ENCODE measurements at regions not wholly inside any gene's neighbourhood (a gene's known extent, or its start where the extent isn't known, plus 50 kb on each side); places are given as distances from the start of the nearest gene placed in this dataset.

DNA sequence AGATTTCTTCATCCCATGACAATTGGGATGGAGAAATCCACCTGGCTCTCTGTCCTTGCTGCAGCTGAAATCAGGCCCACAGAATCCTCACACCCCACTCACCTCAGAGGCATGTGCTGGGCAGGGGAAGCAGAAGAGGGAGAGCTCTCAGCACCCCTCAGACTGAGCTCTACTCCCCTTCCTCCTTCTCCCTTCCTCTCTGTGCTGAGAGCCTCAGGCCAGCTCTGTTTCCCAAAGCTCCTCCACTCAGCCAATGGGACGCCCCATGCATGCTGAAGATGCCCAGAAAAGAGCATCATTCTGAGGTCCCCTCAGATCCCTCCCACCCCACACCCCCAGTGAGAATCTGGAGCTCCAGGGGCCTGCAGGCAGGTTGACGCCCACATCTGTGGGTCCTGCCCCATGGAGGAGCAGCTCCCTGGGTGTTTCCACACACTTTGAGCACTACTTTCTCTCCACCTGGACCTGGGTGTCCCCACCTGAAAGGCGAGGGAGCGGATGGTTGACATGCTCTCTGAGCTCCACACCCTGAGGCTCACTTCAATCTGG is 637.7 kb upstream of the ID2 start:
- no peaks in the 10 kb centered on the region for H3K36me3 ChIP-seq (ENCODE audit: control insufficient read depth in 2 of 2, insufficient read depth in 2 of 2, low read length in 1 of 2)
- WGBS = 98% methylated on average over 4 of the region's 4 CpGs

DNA sequence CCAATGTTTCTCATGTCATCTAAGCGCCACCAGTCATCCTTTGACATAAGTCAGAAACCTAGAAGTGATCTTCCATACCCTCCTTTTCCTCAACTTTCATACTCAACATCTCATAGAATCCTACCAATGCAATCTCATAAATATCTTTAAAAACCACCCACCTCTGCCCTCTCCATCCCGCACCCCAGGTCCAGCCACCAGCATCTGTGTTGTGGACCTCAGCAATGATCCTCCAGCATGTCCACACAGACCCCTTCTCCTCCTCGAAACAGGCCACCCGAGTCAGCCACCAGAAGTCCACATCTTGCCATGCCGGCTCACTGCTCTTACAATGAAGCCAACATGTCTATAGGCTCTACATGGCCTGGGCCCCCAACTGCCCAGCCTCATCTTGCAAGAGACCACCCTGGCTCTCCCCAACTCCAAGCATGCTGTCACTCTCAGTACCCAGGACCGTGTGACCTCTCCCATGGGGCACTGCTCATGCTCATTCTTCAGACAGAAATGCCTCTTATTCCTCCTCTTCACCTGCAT is 636.7 kb upstream of the ID2 start:
- H3K27ac ChIP-seq (ENCODE audit: low read depth in 1 of 2, low read length in 1 of 2) = no peak overlapping the region
- H3K9me3 ChIP-seq (ENCODE audit: control insufficient read depth in 2 of 2, insufficient read depth in 1 of 2, low read length in 1 of 2) = peaks cover 0 to 6% of the 10 kb centered on the region in 2 donors
- WGBS = 94% methylated on average over 6 of the region's 6 CpGs
- no peak overlapping the region for H3K4me3 ChIP-seq (ENCODE audit: low read length in 2 of 2)
- no peaks in the 10 kb centered on the region for H3K27me3 ChIP-seq (ENCODE audit: control insufficient read depth in 2 of 2, insufficient read depth in 1 of 2, low read length in 1 of 2)
- H3K36me3 ChIP-seq (ENCODE audit: control insufficient read depth in 2 of 2, insufficient read depth in 2 of 2, low read length in 1 of 2) = no peaks in the 10 kb centered on the region
- DNase-seq (ENCODE audit: low read depth in 6 of 9, low spot score in 9 of 9) = no peak
- no peaks in the 10 kb centered on the region for H3K4me1 ChIP-seq (ENCODE audit: control insufficient read depth in 2 of 2, insufficient read depth in 2 of 2, low read length in 2 of 2)

More for the DNA sequence above, 637.7 kb upstream of the ID2 start:
- Histone ChIP-seq H3K27me3 (ENCODE audit: control insufficient read depth in 2 of 2, insufficient read depth in 1 of 2, low read length in 1 of 2) (no peaks in the 10 kb centered on the region), H3K4me3 (ENCODE audit: low read length in 2 of 2) (no peak overlapping the region), H3K4me1 (ENCODE audit: control insufficient read depth in 2 of 2, insufficient read depth in 2 of 2, low read length in 2 of 2) (no peaks in the 10 kb centered on the region), H3K9me3 (ENCODE audit: control insufficient read depth in 2 of 2, insufficient read depth in 1 of 2, low read length in 1 of 2) (peaks cover 0 to 6% of the 10 kb centered on the region in 2 donors), H3K27ac (ENCODE audit: low read depth in 1 of 2, low read length in 1 of 2) (no peak overlapping the region)
- DNase-seq (ENCODE audit: low read depth in 6 of 9, low spot score in 9 of 9) = no peak

DNA sequence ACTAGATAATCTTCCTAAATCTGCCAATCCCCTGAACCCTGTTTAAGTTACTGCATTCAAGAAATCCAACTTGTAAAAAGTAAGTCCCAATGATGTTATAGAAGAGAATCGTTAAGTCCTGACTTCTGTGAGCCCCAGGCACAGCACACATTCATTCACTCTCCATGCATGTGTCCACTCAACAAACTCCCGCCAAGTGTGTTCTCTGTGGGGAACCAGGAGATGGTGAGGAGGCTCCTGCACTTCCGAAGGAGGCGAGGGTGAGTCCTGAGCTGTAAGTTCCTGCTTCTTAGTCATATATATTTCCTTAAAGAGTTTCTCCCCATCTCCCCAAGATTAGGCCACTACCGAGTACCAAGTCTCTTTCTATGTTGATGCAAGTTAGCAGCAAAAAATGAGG is 635.0 kb upstream of the ID2 start:
- peaks cover 0 to 6% of the 10 kb centered on the region in 2 donors for H3K9me3 ChIP-seq (ENCODE audit: control insufficient read depth in 2 of 2, insufficient read depth in 1 of 2, low read length in 1 of 2)

DNA sequence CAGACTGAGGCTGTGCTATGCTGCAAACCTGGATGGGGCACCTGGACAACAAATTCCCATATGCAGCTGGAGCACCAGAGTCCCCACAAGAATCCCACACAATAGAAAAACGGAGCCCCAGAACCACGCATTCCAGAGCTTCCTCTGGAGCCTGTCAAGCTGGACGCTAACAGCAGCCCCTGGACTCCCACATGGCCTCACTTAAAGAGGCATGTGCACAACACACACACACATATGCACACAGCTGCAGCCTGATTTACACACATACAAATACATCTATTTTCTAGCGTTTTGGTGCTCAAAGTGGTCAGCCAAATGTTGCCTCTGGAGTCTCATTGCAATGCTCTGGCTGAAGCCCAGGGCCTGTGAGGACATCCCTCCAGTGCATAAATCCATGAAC is 632.7 kb upstream of the ID2 start:
- WGBS = 97% methylated on average over 4 of the region's 4 CpGs
- Histone ChIP-seq H3K36me3 (ENCODE audit: control insufficient read depth in 2 of 2, insufficient read depth in 2 of 2, low read length in 1 of 2) (no peaks in the 10 kb centered on the region), H3K27me3 (ENCODE audit: control insufficient read depth in 2 of 2, insufficient read depth in 1 of 2, low read length in 1 of 2) (no peaks in the 10 kb centered on the region), H3K4me3 (ENCODE audit: low read length in 2 of 2) (no peak overlapping the region), H3K4me1 (ENCODE audit: control insufficient read depth in 2 of 2, insufficient read depth in 2 of 2, low read length in 2 of 2) (no peaks in the 10 kb centered on the region), H3K9me3 (ENCODE audit: control insufficient read depth in 2 of 2, insufficient read depth in 1 of 2, low read length in 1 of 2) (peaks cover 0 to 4% of the 10 kb centered on the region in 2 donors), H3K27ac (ENCODE audit: low read depth in 1 of 2, low read length in 1 of 2) (no peak overlapping the region)
- DNase-seq (ENCODE audit: low read depth in 6 of 9, low spot score in 9 of 9) = no peak

More for the DNA sequence above, 635.0 kb upstream of the ID2 start:
- no peaks in the 10 kb centered on the region for H3K36me3 ChIP-seq (ENCODE audit: control insufficient read depth in 2 of 2, insufficient read depth in 2 of 2, low read length in 1 of 2)
- no peaks in the 10 kb centered on the region for H3K27me3 ChIP-seq (ENCODE audit: control insufficient read depth in 2 of 2, insufficient read depth in 1 of 2, low read length in 1 of 2)
- H3K27ac ChIP-seq (ENCODE audit: low read depth in 1 of 2, low read length in 1 of 2) = no peak overlapping the region
- no peaks in the 10 kb centered on the region for H3K4me1 ChIP-seq (ENCODE audit: control insufficient read depth in 2 of 2, insufficient read depth in 2 of 2, low read length in 2 of 2)
- H3K4me3 ChIP-seq (ENCODE audit: low read length in 2 of 2) = no peak overlapping the region
- WGBS = 98% methylated on average over 5 of the region's 5 CpGs
- DNase-seq (ENCODE audit: low read depth in 6 of 9, low spot score in 9 of 9) = no peak

DNA sequence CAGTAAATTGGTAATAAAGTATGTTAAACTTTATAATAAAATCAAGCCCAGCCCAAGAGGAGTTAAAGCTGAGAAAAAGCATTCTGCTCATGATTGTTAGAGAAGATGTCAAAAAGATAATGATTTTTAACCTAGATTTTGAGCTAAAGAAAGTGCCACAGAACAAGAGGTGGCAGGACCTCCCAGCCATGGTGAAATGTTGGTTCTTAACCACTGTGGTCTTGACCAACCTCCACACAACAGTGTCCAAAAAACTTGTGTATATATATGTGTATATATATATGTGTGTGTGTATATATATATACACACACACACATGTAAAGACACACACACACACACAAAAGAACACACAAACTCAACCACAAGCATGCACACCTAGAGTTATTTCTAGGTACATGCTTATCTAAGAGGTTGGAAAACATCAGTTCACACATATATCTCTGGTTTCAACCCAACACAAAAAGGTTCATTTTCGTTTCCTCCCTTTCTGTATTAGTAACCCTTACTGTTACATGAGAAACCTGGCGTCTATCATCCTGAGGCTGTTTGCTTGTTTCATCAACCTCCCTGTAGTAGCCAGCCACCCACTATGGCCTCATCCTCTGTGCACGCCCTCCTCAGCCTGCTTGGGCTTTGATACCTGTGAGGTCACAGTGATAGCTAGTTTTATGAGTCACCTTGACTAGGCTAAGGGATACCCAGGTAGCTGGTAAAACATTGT is 631.8 kb upstream of the ID2 start:
- Histone ChIP-seq H3K4me1 (ENCODE audit: control insufficient read depth in 2 of 2, insufficient read depth in 2 of 2, low read length in 2 of 2) (no peaks in the 10 kb centered on the region), H3K36me3 (ENCODE audit: control insufficient read depth in 2 of 2, insufficient read depth in 2 of 2, low read length in 1 of 2) (no peaks in the 10 kb centered on the region), H3K27ac (ENCODE audit: low read depth in 1 of 2, low read length in 1 of 2) (no peak overlapping the region), H3K27me3 (ENCODE audit: control insufficient read depth in 2 of 2, insufficient read depth in 1 of 2, low read length in 1 of 2) (no peaks in the 10 kb centered on the region), H3K4me3 (ENCODE audit: low read length in 2 of 2) (no peak overlapping the region), H3K9me3 (ENCODE audit: control insufficient read depth in 2 of 2, insufficient read depth in 1 of 2, low read length in 1 of 2) (peaks cover 0 to 4% of the 10 kb centered on the region in 2 donors)
- 98% methylated on average over 3 of the region's 3 CpGs for WGBS
- DNase-seq (ENCODE audit: low read depth in 6 of 9, low spot score in 9 of 9) = no peak

DNA sequence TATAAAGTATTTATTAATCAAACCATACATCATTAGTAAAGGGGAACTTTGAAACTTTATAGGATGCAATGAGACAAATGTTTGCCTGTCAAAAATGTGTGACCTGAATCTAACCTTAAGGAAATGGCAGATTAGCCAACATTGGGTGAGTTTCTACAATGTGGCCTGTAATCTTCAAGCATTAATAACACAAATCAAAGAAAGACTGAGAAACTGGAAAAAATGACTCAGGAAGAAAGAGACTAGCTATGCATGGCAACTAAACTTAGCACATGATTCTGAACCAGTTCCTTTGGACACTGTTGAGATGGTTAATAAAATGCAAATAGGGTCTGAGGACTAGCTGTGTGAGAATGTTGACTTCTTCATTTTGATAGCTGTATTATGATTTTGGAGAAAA is 628.6 kb upstream of the ID2 start:
- Histone ChIP-seq H3K4me3 (ENCODE audit: low read length in 2 of 2) (no peak overlapping the region), H3K9me3 (ENCODE audit: control insufficient read depth in 2 of 2, insufficient read depth in 1 of 2, low read length in 1 of 2) (peaks cover 0 to 4% of the 10 kb centered on the region in 2 donors), H3K27ac (ENCODE audit: low read depth in 1 of 2, low read length in 1 of 2) (no peak overlapping the region), H3K27me3 (ENCODE audit: control insufficient read depth in 2 of 2, insufficient read depth in 1 of 2, low read length in 1 of 2) (no peaks in the 10 kb centered on the region), H3K4me1 (ENCODE audit: control insufficient read depth in 2 of 2, insufficient read depth in 2 of 2, low read length in 2 of 2) (no peaks in the 10 kb centered on the region), H3K36me3 (ENCODE audit: control insufficient read depth in 2 of 2, insufficient read depth in 2 of 2, low read length in 1 of 2) (no peaks in the 10 kb centered on the region)
- DNase-seq (ENCODE audit: low read depth in 6 of 9, low spot score in 9 of 9) = no peak

DNA sequence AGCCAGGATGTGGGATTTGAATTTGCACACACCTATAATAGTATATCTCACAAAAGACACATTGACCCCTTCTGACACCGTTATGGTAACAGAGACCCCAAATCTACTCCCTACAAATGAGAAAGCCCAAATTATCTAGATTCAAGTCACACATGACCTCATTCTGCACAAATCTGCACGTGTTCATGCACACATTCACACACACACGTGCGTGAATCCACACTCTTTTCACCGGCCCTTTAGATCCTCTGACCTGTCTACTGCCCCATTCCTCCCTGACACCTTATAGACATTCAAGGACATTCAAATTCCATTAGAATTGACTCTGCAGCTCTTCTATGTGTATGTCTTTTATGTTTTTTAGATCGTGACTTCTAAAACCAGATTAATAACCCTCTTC is 627.8 kb upstream of the ID2 start:
- Histone ChIP-seq H3K4me1 (ENCODE audit: control insufficient read depth in 2 of 2, insufficient read depth in 2 of 2, low read length in 2 of 2) (no peaks in the 10 kb centered on the region), H3K9me3 (ENCODE audit: control insufficient read depth in 2 of 2, insufficient read depth in 1 of 2, low read length in 1 of 2) (peaks cover 0 to under 1% of the 10 kb centered on the region in 2 donors), H3K27ac (ENCODE audit: low read depth in 1 of 2, low read length in 1 of 2) (no peak overlapping the region), H3K36me3 (ENCODE audit: control insufficient read depth in 2 of 2, insufficient read depth in 2 of 2, low read length in 1 of 2) (no peaks in the 10 kb centered on the region), H3K27me3 (ENCODE audit: control insufficient read depth in 2 of 2, insufficient read depth in 1 of 2, low read length in 1 of 2) (no peaks in the 10 kb centered on the region), H3K4me3 (ENCODE audit: low read length in 2 of 2) (no peak overlapping the region)
- WGBS = 98% methylated on average over 6 of the region's 6 CpGs
- DNase-seq (ENCODE audit: low read depth in 6 of 9, low spot score in 9 of 9) = no peak

DNA sequence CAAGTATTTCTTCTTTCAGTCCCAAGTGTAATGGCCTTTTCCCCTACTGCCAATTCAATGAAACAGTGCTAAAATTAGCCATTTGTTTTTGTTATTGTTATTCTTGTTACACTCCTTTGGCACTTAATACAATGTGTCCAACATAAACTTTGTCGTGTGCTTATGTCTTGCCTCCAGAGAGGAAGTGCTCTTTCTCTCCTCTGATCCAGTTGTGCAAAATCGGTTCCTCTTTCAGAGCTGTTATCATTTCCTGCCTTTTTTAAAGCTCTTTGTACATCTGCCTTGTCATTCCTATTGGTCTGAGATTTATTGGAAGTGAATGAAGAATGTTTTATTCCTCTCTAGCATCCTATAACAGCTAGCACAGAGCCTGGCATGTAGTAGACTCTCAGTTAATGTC is 623.2 kb upstream of the ID2 start:
- Histone ChIP-seq H3K36me3 (ENCODE audit: control insufficient read depth in 2 of 2, insufficient read depth in 2 of 2, low read length in 1 of 2) (no peaks in the 10 kb centered on the region), H3K4me1 (ENCODE audit: control insufficient read depth in 2 of 2, insufficient read depth in 2 of 2, low read length in 2 of 2) (no peaks in the 10 kb centered on the region), H3K27ac (ENCODE audit: low read depth in 1 of 2, low read length in 1 of 2) (no peak overlapping the region), H3K4me3 (ENCODE audit: low read length in 2 of 2) (no peak overlapping the region), H3K27me3 (ENCODE audit: control insufficient read depth in 2 of 2, insufficient read depth in 1 of 2, low read length in 1 of 2) (no peaks in the 10 kb centered on the region), H3K9me3 (ENCODE audit: control insufficient read depth in 2 of 2, insufficient read depth in 1 of 2, low read length in 1 of 2) (no peaks in the 10 kb centered on the region)
- peak in 1 of 9 donors; percentile 9 for DNase-seq (ENCODE audit: low read depth in 6 of 9, low spot score in 9 of 9)
- WGBS = 3% methylated on average over 2 of the region's 2 CpGs

DNA sequence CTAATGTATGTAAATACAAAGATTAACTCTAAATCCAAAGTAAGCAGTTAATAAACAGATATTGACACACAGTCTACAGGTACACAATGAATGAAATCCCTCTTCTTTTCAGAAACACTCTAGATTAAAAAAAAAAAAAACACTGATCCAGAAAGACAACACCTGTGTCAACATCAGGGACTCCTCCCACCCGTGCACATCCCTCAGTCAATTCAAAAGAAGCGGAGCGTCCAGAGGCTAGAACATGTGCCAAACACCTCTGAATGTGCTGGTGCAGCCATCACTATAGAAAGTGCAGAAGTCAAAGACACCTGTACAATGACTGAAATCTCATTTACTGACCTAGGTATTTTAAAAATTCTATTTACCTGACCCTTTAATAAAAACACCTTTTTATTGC is 622.6 kb upstream of the ID2 start:
- no peaks in the 10 kb centered on the region for H3K9me3 ChIP-seq (ENCODE audit: control insufficient read depth in 2 of 2, insufficient read depth in 1 of 2, low read length in 1 of 2)
- DNase-seq (ENCODE audit: low read depth in 6 of 9, low spot score in 9 of 9) = no peak
- no peaks in the 10 kb centered on the region for H3K4me1 ChIP-seq (ENCODE audit: control insufficient read depth in 2 of 2, insufficient read depth in 2 of 2, low read length in 2 of 2)
- WGBS = 94% methylated on average over 3 of the region's 3 CpGs
- no peaks in the 10 kb centered on the region for H3K27me3 ChIP-seq (ENCODE audit: control insufficient read depth in 2 of 2, insufficient read depth in 1 of 2, low read length in 1 of 2)
- H3K36me3 ChIP-seq (ENCODE audit: control insufficient read depth in 2 of 2, insufficient read depth in 2 of 2, low read length in 1 of 2) = no peaks in the 10 kb centered on the region
- no peak overlapping the region for H3K4me3 ChIP-seq (ENCODE audit: low read length in 2 of 2)
- no peak overlapping the region for H3K27ac ChIP-seq (ENCODE audit: low read depth in 1 of 2, low read length in 1 of 2)
